Right renal cortex interstitium (tissue), 3 donors: ENCODE measurements at regions not wholly inside any gene's neighbourhood (a gene's known extent, or its start where the extent isn't known, plus 50 kb on each side); places are given as distances from the start of the nearest gene placed in this dataset.

ENCODE experiments used
- DNase-seq, 3 donors: peaks; one replicate each; pipeline ENCODE4 v3.0.0-alpha.2; 2013; ENCODE audit warnings: low read depth in 3 of 3, low spot score in 2 of 3

DNA sequence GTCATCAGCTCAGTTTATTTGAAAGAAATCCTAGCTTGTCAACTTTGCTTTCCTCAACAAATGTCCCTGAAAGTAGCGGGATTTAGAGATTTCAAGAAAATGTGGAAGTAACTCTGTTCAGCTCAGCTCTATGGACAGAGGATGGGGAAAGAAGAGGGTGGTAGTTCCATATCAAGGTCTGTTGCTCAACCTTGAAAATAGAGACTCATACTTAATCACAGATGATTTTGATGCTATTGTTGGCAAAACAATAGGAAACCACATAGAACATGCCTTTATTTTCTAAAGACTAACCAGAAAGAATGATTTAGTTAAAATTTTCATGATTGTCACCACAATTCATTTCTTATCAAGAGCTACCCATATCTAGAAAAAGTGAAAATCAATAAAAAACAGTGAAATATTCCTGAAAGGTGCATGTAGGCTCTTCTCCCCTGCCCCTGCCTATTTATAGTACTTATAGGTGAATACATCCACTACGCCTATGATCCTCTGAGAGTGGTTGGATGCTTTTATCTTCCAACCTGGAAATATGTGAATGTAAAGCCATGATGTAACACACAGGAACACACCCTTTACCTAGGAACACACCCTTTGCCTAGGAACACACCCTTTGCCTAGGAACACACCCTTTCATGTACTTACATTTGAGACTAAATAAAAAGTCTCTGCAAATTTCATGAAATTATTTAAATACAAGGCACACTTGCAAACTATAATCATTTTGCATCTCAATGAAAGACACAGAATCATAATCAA is 65.8 kb downstream of the ETAA1 start:
- no peak for DNase-seq

DNA sequence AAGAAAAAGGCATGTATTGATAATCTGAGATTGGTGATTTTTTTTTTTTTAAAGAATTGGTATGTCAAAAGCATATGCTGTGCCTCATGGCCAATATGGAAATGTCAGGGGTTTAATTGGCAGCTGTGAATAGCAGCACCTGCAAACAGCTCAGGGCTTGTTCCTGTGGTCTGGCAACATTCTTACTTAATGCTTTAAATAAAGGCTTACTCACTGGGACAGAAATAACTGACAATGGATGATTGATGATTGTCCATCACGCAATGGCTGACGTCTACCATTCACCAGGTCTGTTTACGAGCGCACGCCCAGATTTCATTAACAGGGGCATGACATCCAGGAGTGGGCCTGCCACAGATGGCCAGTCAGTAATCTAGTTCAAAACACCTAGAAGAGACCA is 66.7 kb downstream of the ETAA1 start:
- DNase-seq, result no peak

DNA sequence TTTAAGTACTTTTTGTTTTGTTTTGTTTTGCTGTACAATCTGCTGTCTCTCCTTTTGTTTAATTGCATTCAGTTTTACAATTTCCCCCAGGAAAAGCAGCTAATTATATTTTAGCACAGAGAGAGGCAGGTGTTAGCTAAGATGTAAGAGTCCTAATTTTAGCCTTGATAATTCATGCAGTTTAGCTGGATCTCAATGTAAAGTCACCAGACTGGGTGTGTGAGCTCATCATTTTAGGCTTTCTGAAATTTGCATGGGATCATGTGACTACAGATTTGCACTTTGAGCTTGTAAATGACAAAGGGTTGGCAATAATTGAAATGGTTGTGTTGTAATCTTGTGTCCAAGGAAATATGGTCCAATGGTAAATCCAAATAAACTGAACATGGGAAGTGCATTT is 68.5 kb downstream of the ETAA1 start:
- DNase-seq, result no peak

DNA sequence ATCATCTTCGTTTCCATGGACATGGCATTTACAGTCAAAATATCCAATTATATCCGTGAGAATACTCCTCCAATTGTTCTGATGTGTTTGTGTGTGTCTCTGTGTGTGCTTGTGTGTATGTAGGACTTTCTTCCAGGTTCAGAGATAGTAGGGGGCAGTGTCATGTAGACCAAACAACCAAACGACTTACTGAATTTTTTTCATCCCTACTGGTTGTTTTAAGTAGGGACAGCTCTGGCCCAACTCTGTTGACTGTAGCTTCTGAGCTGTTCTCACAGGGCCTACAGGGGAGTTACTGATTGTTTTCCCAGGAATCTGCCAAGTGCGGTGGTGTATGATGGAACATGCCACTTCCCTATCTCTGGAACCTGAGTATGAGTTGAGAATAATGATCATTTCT is 69.6 kb downstream of the ETAA1 start:
- no peak for DNase-seq

DNA sequence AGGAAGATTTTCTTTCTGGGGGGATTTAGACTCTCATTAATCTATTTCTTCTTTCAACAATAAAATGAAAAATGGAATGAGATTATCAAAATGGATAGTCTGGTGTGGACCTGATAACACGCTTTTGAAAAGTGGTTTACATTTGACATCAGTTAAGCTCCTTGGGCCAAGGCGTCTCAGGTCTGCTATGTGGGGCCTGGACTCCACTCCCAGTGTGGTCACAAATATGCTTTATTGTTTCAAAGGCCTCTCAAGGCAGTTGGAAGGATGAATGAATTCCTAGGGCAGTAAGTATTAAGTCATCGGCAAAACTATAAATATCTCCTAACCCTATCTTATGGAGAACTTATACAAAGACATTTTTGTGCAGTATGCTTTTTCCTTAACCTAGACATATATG is 74.5 kb downstream of the ETAA1 start:
- no peak for DNase-seq

DNA sequence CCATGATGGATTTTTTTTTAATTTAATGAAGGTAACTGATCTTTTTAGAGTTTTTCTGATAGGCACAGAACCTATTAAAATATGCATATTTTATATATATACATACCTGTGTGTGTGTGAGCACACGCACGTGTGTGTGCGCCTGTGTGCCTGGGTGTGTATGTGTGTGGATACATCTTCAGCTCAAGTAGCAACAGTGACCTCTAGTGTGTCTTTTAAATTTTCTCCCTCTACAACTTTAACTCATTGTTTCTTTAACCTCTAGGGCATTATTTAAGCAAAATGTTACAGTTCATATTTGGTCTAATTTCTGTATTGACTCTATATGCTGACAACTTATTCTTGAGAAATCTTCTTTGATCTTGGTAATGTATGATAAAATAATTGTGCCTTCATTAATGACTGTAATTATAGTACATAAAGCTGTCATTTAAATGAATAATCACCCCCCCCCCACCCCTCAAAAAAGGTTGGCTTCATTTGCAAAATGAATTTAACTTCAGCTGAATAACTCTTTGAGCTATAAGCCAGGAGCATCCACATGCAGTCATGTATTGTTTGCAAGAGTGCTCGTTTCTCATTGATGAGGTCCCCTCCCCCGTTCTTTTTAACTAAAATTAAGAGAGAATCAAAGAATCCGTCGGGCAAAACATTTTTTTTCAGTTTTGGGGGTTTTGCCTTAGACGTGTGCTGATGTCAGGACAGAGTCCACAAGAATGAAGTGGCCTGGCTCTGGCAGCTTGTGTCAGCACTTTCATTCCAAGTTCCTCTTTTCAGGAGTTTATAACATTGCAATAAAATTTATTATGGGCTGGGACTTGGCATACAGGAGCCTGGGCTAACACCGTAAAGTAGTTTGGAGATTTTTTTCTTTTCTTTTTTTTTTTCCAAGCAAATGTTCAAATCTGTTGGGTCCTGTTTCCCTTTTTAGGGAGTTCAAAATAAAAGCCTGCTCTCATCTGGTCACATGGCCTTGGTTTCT is 80.0 kb downstream of the ETAA1 start:
- DNase-seq, result peak in 1 of 3 donors; percentile 54

DNA sequence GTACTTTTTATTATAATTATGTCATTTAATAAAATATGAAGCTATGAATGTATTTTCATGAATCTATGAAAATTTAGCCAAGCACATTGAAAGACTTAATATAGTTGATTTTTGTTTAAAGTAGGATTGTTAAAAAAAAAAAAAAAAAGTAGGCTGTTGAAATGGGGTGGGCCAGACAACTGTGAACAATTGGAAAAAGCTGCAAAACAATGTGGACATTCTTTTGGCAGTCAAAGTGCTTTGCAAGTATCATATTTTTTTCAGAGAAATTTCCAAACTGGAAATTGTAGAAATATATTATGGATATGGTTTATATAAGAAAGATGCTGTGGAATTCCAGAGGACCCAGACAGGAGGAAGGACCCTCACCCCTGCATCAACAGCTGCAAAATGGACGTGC is 82.1 kb downstream of the ETAA1 start:
- DNase-seq, result no peak

DNA sequence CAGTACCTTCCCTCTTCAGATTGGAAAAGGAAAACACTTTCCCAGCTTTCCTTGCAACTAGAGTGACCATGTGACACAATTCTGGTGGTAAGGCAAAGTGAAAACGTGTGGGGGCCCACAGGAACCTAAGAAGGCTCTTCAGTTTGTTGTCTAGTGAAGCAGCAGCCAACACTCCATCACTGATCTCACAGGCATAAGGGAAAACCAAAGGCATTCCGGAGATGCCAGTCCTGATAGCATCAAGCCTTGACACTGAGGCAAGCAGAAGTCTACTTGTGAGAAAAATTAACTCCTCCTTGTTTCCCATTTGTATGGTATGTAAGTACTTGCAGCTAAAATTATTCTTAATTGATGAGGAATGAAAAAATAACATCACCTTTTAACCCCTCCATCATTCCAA is 88.3 kb downstream of the ETAA1 start:
- no peak for DNase-seq

DNA sequence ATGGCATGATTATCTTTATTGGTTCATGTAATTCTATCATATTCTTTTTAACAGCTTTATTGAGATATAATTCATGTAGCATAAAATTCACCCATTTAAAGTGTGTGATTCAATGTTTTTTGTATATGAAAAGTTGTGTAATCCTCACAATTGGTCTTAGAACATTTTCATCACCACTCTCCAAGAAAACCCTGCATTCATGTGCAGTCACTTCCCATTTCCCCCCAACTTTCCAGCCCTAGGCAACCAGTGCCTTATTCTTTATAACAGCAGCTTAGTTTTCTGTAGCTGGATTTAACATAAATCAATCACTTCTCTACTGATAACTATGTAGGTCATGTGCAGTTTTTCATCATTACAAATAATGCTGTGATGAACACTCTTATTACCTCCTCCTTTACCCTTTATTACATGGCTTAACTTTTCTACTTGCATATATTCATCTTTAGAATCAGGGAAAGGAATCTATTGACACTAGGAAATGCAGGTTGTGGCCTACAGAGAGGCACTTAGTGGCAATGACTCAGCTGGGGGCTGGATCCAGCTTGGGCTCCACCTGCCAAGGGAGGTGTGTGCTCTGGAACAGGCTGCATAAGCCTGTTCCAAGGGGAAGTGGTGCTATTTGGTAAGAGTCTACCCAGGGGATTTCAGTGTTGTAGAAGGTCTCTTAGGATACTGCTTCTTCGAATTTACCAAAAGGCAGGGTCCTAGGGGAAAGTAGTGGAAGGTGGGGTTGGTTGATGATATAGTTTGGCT is 89.1 kb downstream of the ETAA1 start:
- DNase-seq, result no peak

DNA sequence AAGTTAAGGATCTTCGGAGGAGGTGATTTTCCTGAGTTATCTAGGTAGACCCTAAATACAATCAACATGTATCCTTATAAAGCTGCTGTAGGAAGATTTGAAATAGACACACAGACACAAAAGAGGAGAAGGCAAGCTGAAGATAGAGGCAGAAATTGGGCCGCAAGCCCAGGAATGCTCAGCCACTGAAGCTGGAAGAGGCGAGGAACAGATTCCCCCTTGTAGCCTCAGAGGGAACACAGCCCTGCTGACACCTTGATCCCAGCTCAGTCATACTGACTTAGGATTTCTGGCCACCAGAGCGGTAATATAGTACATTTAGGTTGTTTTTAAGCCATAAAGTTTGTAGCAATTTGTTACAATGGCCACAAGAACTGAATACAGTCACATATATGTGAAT is 90.9 kb downstream of the ETAA1 start:
- DNase-seq, result no peak

DNA sequence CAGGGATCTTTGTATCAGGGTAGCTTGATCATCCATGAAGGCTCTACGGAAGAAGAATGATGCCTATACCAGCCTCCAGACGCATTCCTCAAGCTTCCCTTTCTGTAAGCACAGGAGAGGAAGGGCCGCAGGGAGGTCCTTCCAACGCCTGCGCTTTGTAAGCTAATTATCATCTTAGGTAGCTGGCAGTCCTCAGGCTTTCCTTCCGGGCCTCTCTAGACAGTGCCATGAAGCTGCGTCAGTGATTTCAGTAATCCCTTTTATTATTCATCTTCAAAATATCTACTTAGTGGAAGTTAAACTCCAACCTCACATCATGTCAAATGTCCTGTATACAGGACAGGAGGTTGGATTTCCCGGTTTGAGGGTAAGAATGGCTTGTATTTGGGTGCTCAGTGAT is 92.3 kb downstream of the ETAA1 start:
- DNase-seq, result no peak

DNA sequence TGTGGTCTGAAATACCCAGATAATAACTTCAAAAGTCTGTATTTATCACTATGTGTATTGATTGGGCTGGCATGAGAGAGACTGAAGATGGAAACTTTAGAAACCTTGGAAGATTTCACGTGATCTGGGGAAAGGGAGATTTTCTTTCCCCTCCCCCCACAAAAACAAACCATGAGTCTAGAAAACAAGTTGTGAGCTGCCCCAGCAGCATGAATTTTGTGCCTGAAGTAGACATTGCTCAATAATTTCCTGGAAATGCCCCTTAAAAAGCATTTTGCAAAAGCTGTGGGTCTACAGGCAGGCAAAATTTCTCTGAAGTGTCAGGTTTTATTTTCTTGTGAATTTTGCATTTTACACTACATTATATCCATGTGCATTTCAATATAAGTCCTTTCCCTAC is 101.8 kb downstream of the ETAA1 start:
- DNase-seq, result no peak

DNA sequence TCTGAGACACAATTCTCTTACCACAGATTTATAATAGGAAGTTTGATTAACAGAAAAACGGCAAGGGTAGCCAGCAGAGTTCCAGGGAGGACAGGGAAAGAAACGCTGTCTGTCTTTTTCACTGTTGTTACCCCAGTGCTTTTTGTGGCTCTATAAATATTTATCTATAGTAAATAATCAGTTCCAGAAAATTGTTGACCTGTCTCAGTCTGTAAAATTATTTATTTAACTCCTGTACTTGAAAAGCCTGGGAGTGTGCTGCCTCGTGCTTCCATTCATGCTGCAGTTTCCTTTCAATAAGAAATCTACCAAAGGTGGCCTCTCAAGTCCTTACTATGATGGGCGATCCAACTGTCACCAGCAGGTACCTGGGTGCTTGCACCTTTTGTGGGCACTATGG is 102.9 kb downstream of the ETAA1 start:
- DNase-seq, result no peak

DNA sequence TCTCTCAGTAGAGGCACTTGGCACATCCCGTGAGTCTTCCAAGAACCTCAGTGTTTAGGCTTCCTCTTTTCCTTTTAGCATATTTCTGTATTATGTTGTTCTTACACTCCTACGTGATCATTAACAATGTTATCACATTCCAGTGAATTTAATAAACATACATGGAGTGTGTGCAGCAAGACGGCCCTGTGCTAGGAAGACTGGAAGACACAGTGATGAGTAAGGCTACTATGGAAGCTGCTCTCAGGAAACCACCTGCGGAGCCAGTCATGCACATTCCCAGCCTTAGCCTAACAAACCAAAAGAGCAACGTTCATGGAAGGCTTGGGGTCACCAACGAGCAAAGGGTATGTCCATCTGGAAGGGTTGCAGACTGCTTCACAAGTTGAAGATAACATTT is 103.4 kb downstream of the ETAA1 start:
- DNase-seq, result no peak

DNA sequence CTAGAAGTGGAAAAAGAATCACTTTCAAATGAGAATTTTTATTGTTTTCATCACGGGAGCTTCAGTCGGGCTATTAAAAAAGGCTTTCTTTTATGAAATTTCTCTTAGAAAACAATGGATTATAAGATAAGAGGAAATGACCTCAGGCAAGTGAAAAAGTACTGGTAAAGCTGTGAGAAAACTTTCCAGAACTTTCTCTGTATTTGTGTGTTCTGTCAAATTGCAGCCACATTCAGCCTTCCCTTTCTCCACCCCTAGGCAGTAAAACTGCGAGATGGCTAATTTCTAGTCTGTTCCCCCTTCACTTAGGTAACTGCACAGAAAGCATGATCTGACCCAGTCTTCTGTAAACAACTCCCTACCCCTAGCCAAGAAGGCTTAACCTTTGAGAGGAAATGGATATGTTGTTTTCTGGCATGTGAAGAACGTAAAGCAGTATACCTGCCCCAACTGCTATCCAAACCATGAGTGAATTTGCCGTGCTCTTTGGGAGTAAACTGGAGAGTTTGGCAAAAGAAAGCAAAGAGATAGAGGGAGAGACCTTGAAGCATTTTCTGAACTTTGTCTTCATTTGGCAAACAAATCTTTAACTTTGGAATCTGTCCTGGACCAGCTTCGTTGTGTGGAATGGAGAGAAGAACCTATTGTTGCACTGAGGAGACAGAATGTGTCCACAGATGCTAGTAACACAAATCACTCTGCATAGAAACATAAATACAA is 105.4 kb downstream of the ETAA1 start:
- DNase-seq, result no peak

DNA sequence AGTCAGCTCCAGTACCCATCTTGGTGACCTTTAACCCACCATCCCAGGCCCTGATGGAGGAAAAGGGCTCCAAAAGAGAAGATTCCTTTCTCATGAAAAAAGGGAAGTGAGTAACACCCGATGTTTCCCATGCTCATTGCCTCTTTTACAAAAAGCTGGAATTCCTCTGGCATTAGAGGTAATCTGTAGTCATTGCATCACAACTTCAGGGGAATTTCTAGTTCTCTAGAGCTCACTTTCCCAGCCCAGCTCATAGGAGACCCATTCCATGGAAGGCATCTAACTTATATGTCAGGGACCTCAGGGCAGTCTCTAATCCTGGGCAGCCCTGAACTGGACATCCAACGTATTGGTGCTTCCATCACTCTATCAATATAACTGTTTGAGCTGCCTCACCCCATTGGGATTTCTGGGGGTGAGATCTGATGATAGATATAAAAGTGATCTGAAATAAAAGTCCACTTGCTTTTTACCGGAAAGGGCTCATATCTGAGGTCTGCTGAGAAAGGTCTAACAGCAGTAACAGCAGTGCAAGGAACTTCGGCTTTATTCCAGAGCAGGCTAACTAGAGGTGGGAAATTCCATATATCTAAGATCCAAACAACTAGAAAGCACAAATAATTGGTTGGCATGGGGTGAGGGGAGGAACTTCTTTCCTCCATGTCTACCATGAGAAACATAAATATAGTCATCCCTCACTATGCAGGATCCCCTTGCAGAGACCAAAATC is 106.1 kb downstream of the ETAA1 start:
- no peak for DNase-seq

DNA sequence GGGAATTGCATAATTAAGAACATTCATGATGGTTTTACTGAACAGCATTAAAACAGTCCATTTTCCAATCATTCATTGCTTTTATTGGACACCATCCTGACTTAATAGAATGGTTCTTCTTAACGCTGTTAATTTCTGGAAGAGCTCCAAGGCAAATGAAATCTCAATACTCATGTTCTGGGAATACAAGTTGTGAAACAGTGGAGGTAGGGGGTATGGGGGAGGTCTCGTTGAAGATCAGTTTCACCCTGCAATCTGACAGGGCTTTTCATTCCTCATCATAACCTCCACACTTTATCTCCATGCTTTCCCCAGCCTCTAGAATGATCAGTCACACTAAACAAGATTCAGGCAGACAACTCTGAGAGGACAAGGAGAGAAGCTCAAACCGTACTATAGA is 113.6 kb downstream of the ETAA1 start:
- no peak for DNase-seq

DNA sequence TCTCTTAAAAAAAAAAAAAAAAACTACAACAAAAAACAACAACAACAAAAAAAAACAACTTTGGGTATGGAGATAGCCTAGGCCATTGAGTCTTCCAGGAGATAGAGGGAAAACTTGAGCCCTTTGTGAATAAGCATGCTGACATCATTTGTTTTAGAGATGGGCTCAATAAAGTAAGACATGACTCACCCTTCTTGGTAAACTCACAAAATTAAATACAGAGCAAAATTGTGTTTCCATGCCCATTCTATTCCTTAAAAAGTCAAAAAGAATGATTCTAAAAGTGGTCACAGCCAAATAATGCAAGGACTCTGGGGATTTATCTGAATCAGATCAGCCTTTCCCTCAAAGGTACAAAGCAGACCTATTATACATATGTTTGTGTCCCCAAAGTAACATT is 117.4 kb downstream of the ETAA1 start:
- no peak for DNase-seq

DNA sequence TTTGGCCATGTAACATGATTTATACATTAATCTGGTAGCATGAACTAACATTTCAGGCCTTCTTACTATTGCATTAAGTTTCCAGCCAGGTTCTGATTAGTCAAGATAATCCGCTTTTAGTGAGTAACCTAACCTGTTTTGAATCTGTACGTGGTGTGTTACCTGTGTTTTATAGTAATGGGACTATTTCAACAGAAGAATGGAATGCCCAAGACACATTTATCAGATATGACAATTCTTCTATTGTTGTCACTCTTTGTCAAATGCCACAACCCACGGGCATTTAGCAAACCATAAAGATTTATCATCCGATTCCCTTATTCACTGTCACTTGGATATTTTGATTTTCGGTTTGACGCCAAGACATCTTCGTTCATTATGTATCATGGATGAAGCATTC is 117.9 kb downstream of the ETAA1 start:
- DNase-seq, result no peak

DNA sequence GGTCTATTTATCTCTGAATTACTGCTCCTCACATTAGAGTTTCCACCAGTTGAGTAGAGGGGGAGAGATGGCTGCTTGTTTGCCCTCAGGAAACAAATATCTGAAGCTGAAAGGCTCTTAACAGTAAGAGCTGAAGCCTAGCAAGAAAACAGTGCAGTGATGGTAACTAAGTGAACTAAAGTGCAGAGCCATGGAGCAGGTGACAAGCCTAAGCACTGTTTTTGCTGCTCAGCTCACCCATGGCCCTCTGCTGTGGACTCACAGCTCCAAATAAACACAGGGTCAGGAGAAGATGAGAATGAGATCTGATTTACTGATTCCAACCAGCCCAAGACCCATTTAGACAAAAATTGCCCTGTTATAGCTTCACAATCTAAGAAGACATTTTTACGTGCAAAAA is 118.4 kb downstream of the ETAA1 start:
- no peak for DNase-seq
